Immature natural killer cell (primary cell): ENCODE measurements at regions not wholly inside any gene's neighbourhood (a gene's known extent, or its start where the extent isn't known, plus 50 kb on each side); places are given as distances from the start of the nearest gene placed in this dataset.
"Not testable (repeated sequence)": the region's sequence is repeated elsewhere in the genome, so short reads cannot be mapped to it uniquely, and the experiment has no call there.

Source experiments
- DNase-seq, 3 donors: peaks; one replicate each; pipeline ENCODE4 v3.0.0; 2022; ENCODE audit warnings: mixed read lengths in 1 of 3
- H3K27ac Mint-ChIP-seq, 6 donors: one replicate each; pipeline ENCODE4 v1.8.0; 2020; ENCODE audit warnings: mixed read lengths in 6 of 6, mild to moderate bottlenecking in 5 of 6, inconsistent platforms in 4 of 6, moderate library complexity in 3 of 6
- H3K27me3 Mint-ChIP-seq, 3 donors: one replicate each; pipeline ENCODE4 v1.8.0; 2020 to 2021; ENCODE audit warnings: low read depth in 3 of 3, mild to moderate bottlenecking in 3 of 3, mixed read lengths in 3 of 3, moderate library complexity in 3 of 3, inconsistent platforms in 1 of 3
- H3K36me3 Mint-ChIP-seq, 3 donors: one replicate each; pipeline ENCODE4 v1.8.0; 2020; ENCODE audit warnings: mixed read lengths in 3 of 3, inconsistent platforms in 2 of 3, mild to moderate bottlenecking in 2 of 3
- H3K4me1 Mint-ChIP-seq, 2 donors: one replicate each; pipeline ENCODE4 v1.8.0; 2020; ENCODE audit warnings: inconsistent platforms in 2 of 2, mild to moderate bottlenecking in 2 of 2, mixed read lengths in 2 of 2, moderate library complexity in 1 of 2
- H3K4me3 Mint-ChIP-seq, 5 donors: one replicate each; pipeline ENCODE4 v1.8.0; 2020; ENCODE audit warnings: mild to moderate bottlenecking in 5 of 5, mixed read lengths in 5 of 5, inconsistent platforms in 3 of 5, moderate library complexity in 3 of 5
- H3K9me3 Mint-ChIP-seq, 6 donors: one replicate each; pipeline ENCODE4 v1.8.0; 2020; ENCODE audit warnings: mild to moderate bottlenecking in 6 of 6, mixed read lengths in 6 of 6, inconsistent platforms in 4 of 6, moderate library complexity in 3 of 6

- Mint-ChIP-seq H3K9me3 (no peaks in the 10 kb centered on the region), H3K27ac (no peak overlapping the region), H3K36me3 (no peaks in the 10 kb centered on the region), H3K4me1 (no peaks in the 10 kb centered on the region), H3K4me3 (no peak overlapping the region), H3K27me3 (peaks cover 0 to 3% (median 2%) of the 10 kb centered on the region in 3 donors)
- DNase-seq, result no peak
Measured at GRCh38 chr3:106355873-106356272, 487.1 kb upstream of the CBLB start.

- no peaks in the 10 kb centered on the region for H3K9me3 Mint-ChIP-seq
- peaks cover 2 to 3% (median 3%) of the 10 kb centered on the region in 3 donors for H3K27me3 Mint-ChIP-seq
- no peak for DNase-seq
- H3K4me3 Mint-ChIP-seq, result no peak overlapping the region
- peaks cover 0 to 3% (median 0%) of the 10 kb centered on the region in 3 donors for H3K36me3 Mint-ChIP-seq
- no peak overlapping the region for H3K27ac Mint-ChIP-seq
- H3K4me1 Mint-ChIP-seq, result no peaks in the 10 kb centered on the region
Measured at GRCh38 chr3:106359692-106360091, 490.9 kb upstream of the CBLB start.

- H3K27me3 Mint-ChIP-seq, H3K9me3 Mint-ChIP-seq, H3K4me3 Mint-ChIP-seq, H3K36me3 Mint-ChIP-seq, DNase-seq, H3K27ac Mint-ChIP-seq, H3K4me1 Mint-ChIP-seq: not testable (repeated sequence)
Measured at GRCh38 chr3:106360901-106361300, 492.1 kb upstream of the CBLB start.

- Mint-ChIP-seq H3K4me3 (no peak overlapping the region), H3K36me3 (peaks cover 0 to 3% (median 0%) of the 10 kb centered on the region in 3 donors), H3K27me3 (peaks cover 2 to 8% (median 3%) of the 10 kb centered on the region in 3 donors), H3K27ac (no peak overlapping the region), H3K9me3 (peaks cover 0 to 2% (median 0%) of the 10 kb centered on the region in 6 donors), H3K4me1 (no peaks in the 10 kb centered on the region)
- no peak for DNase-seq
Measured at GRCh38 chr3:106364477-106364876, 495.7 kb upstream of the CBLB start.

- Mint-ChIP-seq H3K27me3 (peaks cover 2 to 6% (median 3%) of the 10 kb centered on the region in 3 donors), H3K36me3 (peaks cover 0 to 3% (median 0%) of the 10 kb centered on the region in 3 donors), H3K9me3 (peaks cover 0 to 2% (median 0%) of the 10 kb centered on the region in 6 donors), H3K4me3 (no peak overlapping the region), H3K4me1 (no peaks in the 10 kb centered on the region), H3K27ac (no peak overlapping the region)
- DNase-seq, result no peak
Measured at GRCh38 chr3:106365061-106365691, 496.4 kb upstream of the CBLB start.

- H3K4me3 Mint-ChIP-seq, result no peak overlapping the region
- peaks cover 0 to 3% (median 0%) of the 10 kb centered on the region in 3 donors for H3K36me3 Mint-ChIP-seq
Measured at GRCh38 chr3:106366352-106366751, 497.5 kb upstream of the CBLB start.

GRCh38 chr3:106367496-106367895 lies 498.7 kb upstream of the CBLB start:
- no peaks in the 10 kb centered on the region for H3K4me1 Mint-ChIP-seq
- no peak overlapping the region for H3K27ac Mint-ChIP-seq
- no peak overlapping the region for H3K4me3 Mint-ChIP-seq
- H3K9me3 Mint-ChIP-seq, result peaks cover 0 to 2% (median 0%) of the 10 kb centered on the region in 6 donors
- DNase-seq, result no peak
- H3K27me3 Mint-ChIP-seq, result peaks cover 0 to 8% (median 2%) of the 10 kb centered on the region in 3 donors
- no peaks in the 10 kb centered on the region for H3K36me3 Mint-ChIP-seq

More at GRCh38 chr3:106366352-106366751, 497.5 kb upstream of the CBLB start:
- no peak for DNase-seq
- no peak overlapping the region for H3K27ac Mint-ChIP-seq
- peaks cover 2 to 6% (median 3%) of the 10 kb centered on the region in 3 donors for H3K27me3 Mint-ChIP-seq
- no peaks in the 10 kb centered on the region for H3K4me1 Mint-ChIP-seq
- peaks cover 0 to 2% (median 0%) of the 10 kb centered on the region in 6 donors for H3K9me3 Mint-ChIP-seq

- H3K4me3 Mint-ChIP-seq, result no peak overlapping the region
- H3K4me1 Mint-ChIP-seq, result no peaks in the 10 kb centered on the region
- H3K9me3 Mint-ChIP-seq, result peaks cover 0 to 2% (median 0%) of the 10 kb centered on the region in 6 donors
- H3K27ac Mint-ChIP-seq, result no peak overlapping the region
- DNase-seq, result no peak
- no peaks in the 10 kb centered on the region for H3K36me3 Mint-ChIP-seq
- H3K27me3 Mint-ChIP-seq, result peaks cover 0 to 4% (median 0%) of the 10 kb centered on the region in 3 donors
Measured at GRCh38 chr3:106371221-106371970, 502.6 kb upstream of the CBLB start.

GRCh38 chr3:106371971-106372805 lies 503.4 kb upstream of the CBLB start:
- H3K27me3 Mint-ChIP-seq, result peaks cover 0 to 2% (median 0%) of the 10 kb centered on the region in 3 donors
- no peak for DNase-seq
- H3K36me3 Mint-ChIP-seq, result no peaks in the 10 kb centered on the region
- peaks cover 0 to 2% (median 0%) of the 10 kb centered on the region in 6 donors for H3K9me3 Mint-ChIP-seq
- no peak overlapping the region for H3K4me3 Mint-ChIP-seq
- no peak overlapping the region for H3K27ac Mint-ChIP-seq
- no peaks in the 10 kb centered on the region for H3K4me1 Mint-ChIP-seq

- H3K4me3 Mint-ChIP-seq, result no peak overlapping the region
- H3K4me1 Mint-ChIP-seq, result no peaks in the 10 kb centered on the region
Measured at GRCh38 chr3:106372806-106373190, 504.0 kb upstream of the CBLB start.

GRCh38 chr3:106376016-106376570 lies 507.3 kb upstream of the CBLB start:
- Mint-ChIP-seq H3K4me3 (no peak overlapping the region), H3K9me3 (no peaks in the 10 kb centered on the region), H3K4me1 (no peaks in the 10 kb centered on the region), H3K27ac (no peak overlapping the region), H3K36me3 (no peaks in the 10 kb centered on the region), H3K27me3 (peaks cover 0 to 2% (median 1%) of the 10 kb centered on the region in 3 donors)
- no peak for DNase-seq

More at GRCh38 chr3:106372806-106373190, 504.0 kb upstream of the CBLB start:
- Mint-ChIP-seq H3K9me3 (peaks cover 0 to 2% (median 0%) of the 10 kb centered on the region in 6 donors), H3K27me3 (peaks cover 0 to 2% (median 0%) of the 10 kb centered on the region in 3 donors), H3K36me3 (no peaks in the 10 kb centered on the region), H3K27ac (no peak overlapping the region)
- no peak for DNase-seq

GRCh38 chr3:106379251-106379750 lies 510.5 kb upstream of the CBLB start:
- no peak overlapping the region for H3K27ac Mint-ChIP-seq

GRCh38 chr3:106380232-106380631 lies 511.4 kb upstream of the CBLB start:
- H3K27me3 Mint-ChIP-seq, result peaks cover 1 to 5% (median 2%) of the 10 kb centered on the region in 3 donors
- H3K4me1 Mint-ChIP-seq, result no peaks in the 10 kb centered on the region
- no peaks in the 10 kb centered on the region for H3K9me3 Mint-ChIP-seq
- DNase-seq, result no peak
- H3K4me3 Mint-ChIP-seq, result no peak overlapping the region
- no peaks in the 10 kb centered on the region for H3K36me3 Mint-ChIP-seq
- H3K27ac Mint-ChIP-seq, result no peak overlapping the region

More at GRCh38 chr3:106379251-106379750, 510.5 kb upstream of the CBLB start:
- Mint-ChIP-seq H3K27me3 (peaks cover 1 to 5% (median 2%) of the 10 kb centered on the region in 3 donors), H3K4me3 (no peak overlapping the region), H3K36me3 (no peaks in the 10 kb centered on the region), H3K9me3 (no peaks in the 10 kb centered on the region), H3K4me1 (no peaks in the 10 kb centered on the region)
- no peak for DNase-seq
